Right ventricle myocardium superior (tissue), 1 donor: ENCODE measurements at regions not wholly inside any gene's neighbourhood (a gene's known extent, or its start where the extent isn't known, plus 50 kb on each side); places are given as distances from the start of the nearest gene placed in this dataset.

Experiments used
- ATAC-seq: fragments of 200-7000 bp; cut with Tn5 transposase; one replicate; pipeline ENCODE4 v1.9.1; 2020; ENCODE audit warnings: mild to moderate bottlenecking; ENCODE audit not compliant: poor library complexity
- DNase-seq: peaks from one replicate; pipeline ENCODE4 v3.0.0-alpha.2; 2020
- intact Hi-C: fragments of 100-400 bp; cut with DNase I; formaldehyde crosslinking; loops from one replicate; pipeline ENCODE4 v1.11.2; 2022
- donor health status: DM: no; HTN: yes; CAD: no; lungs with severe emphysema.

GRCh38 chr14:46325777-46326176 lies 325.8 kb downstream of the RPL10L start:
- no peak for DNase-seq
- no peak for ATAC-seq
- intact Hi-C loops, result no loop called here

GRCh38 chr14:46325157-46325556 lies 326.4 kb downstream of the RPL10L start:
- intact Hi-C loops, result no loop called here
- ATAC-seq, result no peak

GRCh38 chr14:46323404-46323762 lies 328.2 kb downstream of the RPL10L start:
- DNase-seq (no peak), ATAC-seq (no peak)
- intact Hi-C loops, result no loop called here

More at GRCh38 chr14:46325157-46325556, 326.4 kb downstream of the RPL10L start:
- DNase-seq, result no peak

- no peak for ATAC-seq
- no peak for DNase-seq
- intact Hi-C loops, result no loop called here
These were observed 328.7 kb downstream of the RPL10L start for GRCh38 chr14:46322730-46323403.

- ATAC-seq (no peak), DNase-seq (no peak)
- intact Hi-C loops, result no loop called here
These were observed 329.5 kb downstream of the RPL10L start for GRCh38 chr14:46322076-46322475.

GRCh38 chr14:46306267-46306666 lies 345.3 kb downstream of the RPL10L start:
- intact Hi-C loops, result no loop called here
- ATAC-seq, result no peak

GRCh38 chr14:46300765-46301164 lies 350.8 kb downstream of the RPL10L start:
- no peak for DNase-seq
- intact Hi-C loops, result no loop called here
- ATAC-seq, result no peak

More at GRCh38 chr14:46306267-46306666, 345.3 kb downstream of the RPL10L start:
- DNase-seq, result no peak

GRCh38 chr14:46290706-46291105 lies 360.9 kb downstream of the RPL10L start:
- DNase-seq (no peak), ATAC-seq (no peak)
- intact Hi-C loops, result no loop called here

- intact Hi-C loops, result no loop called here
- DNase-seq (no peak), ATAC-seq (no peak)
These were observed 371.8 kb downstream of the RPL10L start for GRCh38 chr14:46279776-46280175.

GRCh38 chr14:46279327-46279726 lies 372.3 kb downstream of the RPL10L start:
- intact Hi-C loops, result no loop called here
- no peak for DNase-seq
- no peak for ATAC-seq

GRCh38 chr14:46259536-46259935 lies 392.0 kb downstream of the RPL10L start:
- DNase-seq (no peak), ATAC-seq (no peak)
- intact Hi-C loops, result no loop called here

GRCh38 chr14:46256381-46256780 lies 395.2 kb downstream of the RPL10L start:
- DNase-seq (no peak), ATAC-seq (no peak)
- intact Hi-C loops, result no loop called here

- ATAC-seq (no peak), DNase-seq (no peak)
- intact Hi-C loops, result no loop called here
These were observed 401.4 kb downstream of the RPL10L start for GRCh38 chr14:46250113-46250703.

GRCh38 chr14:46248001-46248630 lies 403.5 kb downstream of the RPL10L start:
- ATAC-seq, result no peak

GRCh38 chr14:46245276-46245675 lies 406.3 kb downstream of the RPL10L start:
- DNase-seq, result no peak
- intact Hi-C loops, result no loop called here
- no peak for ATAC-seq

More at GRCh38 chr14:46248001-46248630, 403.5 kb downstream of the RPL10L start:
- no peak for DNase-seq
- intact Hi-C loops, result no loop called here

GRCh38 chr14:46233786-46234185 lies 417.8 kb downstream of the RPL10L start:
- intact Hi-C loops, result no loop called here
- ATAC-seq (no peak), DNase-seq (no peak)

GRCh38 chr14:46230540-46230939 lies 421.0 kb downstream of the RPL10L start:
- no peak for ATAC-seq
- DNase-seq, result no peak
- intact Hi-C loops, result no loop called here

GRCh38 chr14:46215801-46216200 lies 435.8 kb downstream of the RPL10L start:
- no peak for DNase-seq
- intact Hi-C loops, result no loop called here
- ATAC-seq, result no peak

GRCh38 chr14:46198676-46199075 lies 452.9 kb downstream of the RPL10L start:
- DNase-seq, result no peak
- ATAC-seq, result no peak
- intact Hi-C loops, result no loop called here

- no peak for ATAC-seq
- DNase-seq, result no peak
- intact Hi-C loops, result no loop called here
These were observed 453.7 kb downstream of the RPL10L start for GRCh38 chr14:46197856-46198255.
